ENCODE measurements at regions not wholly inside any gene's neighbourhood (a gene's known extent, or its start where the extent isn't known, plus 50 kb on each side); places are given as distances from the start of the nearest gene placed in this dataset.

DNA sequence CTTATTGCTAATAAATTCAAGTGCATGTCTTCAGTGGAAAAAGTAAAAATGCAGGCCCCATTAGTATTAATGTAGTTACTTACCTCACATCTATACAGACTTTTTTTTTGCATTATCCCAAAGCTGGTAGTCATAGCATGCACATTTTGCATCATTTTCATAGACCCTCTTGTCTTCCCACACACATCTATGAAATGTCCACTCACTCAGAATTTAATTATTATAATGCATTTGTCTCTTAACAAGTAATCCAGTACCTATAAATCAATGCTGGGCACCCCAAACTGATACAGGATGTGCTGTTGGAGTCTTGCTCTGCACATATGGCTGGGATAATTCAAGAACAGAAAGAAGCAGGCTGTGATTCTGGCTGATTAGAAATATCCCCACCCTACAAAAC, 370.4 kb upstream of the FAT3 start:
- Histone ChIP-seq H4K20me1 (ENCODE audit: insufficient read depth) (no peaks in the 10 kb centered on the region), H3K27ac (no peak overlapping the region), H3K36me3 (ENCODE audit: insufficient read depth) (no peaks in the 10 kb centered on the region), H3K79me2 (ENCODE audit: insufficient read depth, low read depth) (no peaks in the 10 kb centered on the region), H3K4me1 (ENCODE audit: low read depth, poor library complexity, severe bottlenecking) (no peaks in the 10 kb centered on the region), H3K4me3 (IDR thresholded peaks at IDR 0.05; ENCODE audit: insufficient read depth, low read depth, low read length) (no peak overlapping the region), H3K27me3 (ENCODE audit: insufficient read depth, low read depth) (no peaks in the 10 kb centered on the region), H2AFZ (ENCODE audit: low read depth) (no peak overlapping the region), H3K4me2 (no peak overlapping the region), H3K9ac (no peak overlapping the region)
- TF ChIP-seq, protein P1, sequence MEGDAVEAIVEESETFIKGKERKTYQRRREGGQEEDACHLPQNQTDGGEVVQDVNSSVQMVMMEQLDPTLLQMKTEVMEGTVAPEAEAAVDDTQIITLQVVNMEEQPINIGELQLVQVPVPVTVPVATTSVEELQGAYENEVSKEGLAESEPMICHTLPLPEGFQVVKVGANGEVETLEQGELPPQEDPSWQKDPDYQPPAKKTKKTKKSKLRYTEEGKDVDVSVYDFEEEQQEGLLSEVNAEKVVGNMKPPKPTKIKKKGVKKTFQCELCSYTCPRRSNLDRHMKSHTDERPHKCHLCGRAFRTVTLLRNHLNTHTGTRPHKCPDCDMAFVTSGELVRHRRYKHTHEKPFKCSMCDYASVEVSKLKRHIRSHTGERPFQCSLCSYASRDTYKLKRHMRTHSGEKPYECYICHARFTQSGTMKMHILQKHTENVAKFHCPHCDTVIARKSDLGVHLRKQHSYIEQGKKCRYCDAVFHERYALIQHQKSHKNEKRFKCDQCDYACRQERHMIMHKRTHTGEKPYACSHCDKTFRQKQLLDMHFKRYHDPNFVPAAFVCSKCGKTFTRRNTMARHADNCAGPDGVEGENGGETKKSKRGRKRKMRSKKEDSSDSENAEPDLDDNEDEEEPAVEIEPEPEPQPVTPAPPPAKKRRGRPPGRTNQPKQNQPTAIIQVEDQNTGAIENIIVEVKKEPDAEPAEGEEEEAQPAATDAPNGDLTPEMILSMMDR (conservative IDR thresholded peaks at IDR 0.05; ENCODE audit: low read depth, low read length), result no peak

DNA sequence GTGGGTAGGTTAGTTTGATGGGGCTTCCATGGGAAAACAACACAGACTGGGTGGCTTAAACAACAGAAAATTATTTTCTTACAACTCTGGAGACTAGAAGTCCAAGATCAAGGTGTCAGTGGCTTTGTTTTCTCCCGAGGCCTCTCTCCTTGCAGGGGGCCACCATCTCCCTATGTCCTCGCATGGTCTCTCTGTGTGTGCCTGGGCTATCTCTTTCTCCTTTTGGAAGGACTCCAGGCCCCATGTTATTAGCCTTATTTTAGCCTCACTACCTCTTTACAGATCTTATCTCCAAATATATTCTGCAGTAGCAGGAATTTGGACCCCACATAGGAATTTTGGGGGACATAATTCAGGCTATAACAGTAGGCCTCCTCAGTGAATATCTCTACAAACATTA, 372.7 kb upstream of the FAT3 start:
- H3K9ac ChIP-seq, result no peak overlapping the region
- H3K4me1 ChIP-seq (ENCODE audit: low read depth, poor library complexity, severe bottlenecking), result no peaks in the 10 kb centered on the region
- H3K27me3 ChIP-seq (ENCODE audit: insufficient read depth, low read depth), result no peaks in the 10 kb centered on the region
- H2AFZ ChIP-seq (ENCODE audit: low read depth), result no peak overlapping the region
- no peak overlapping the region for H3K4me3 ChIP-seq (IDR thresholded peaks at IDR 0.05; ENCODE audit: insufficient read depth, low read depth, low read length)
- H3K27ac ChIP-seq, result no peak overlapping the region
- H3K79me2 ChIP-seq (ENCODE audit: insufficient read depth, low read depth), result no peaks in the 10 kb centered on the region
- H4K20me1 ChIP-seq (ENCODE audit: insufficient read depth), result no peaks in the 10 kb centered on the region
- no peak overlapping the region for H3K4me2 ChIP-seq
- H3K36me3 ChIP-seq (ENCODE audit: insufficient read depth), result no peaks in the 10 kb centered on the region
- TF ChIP-seq, protein P1 (conservative IDR thresholded peaks at IDR 0.05; ENCODE audit: low read depth, low read length), result no peak

DNA sequence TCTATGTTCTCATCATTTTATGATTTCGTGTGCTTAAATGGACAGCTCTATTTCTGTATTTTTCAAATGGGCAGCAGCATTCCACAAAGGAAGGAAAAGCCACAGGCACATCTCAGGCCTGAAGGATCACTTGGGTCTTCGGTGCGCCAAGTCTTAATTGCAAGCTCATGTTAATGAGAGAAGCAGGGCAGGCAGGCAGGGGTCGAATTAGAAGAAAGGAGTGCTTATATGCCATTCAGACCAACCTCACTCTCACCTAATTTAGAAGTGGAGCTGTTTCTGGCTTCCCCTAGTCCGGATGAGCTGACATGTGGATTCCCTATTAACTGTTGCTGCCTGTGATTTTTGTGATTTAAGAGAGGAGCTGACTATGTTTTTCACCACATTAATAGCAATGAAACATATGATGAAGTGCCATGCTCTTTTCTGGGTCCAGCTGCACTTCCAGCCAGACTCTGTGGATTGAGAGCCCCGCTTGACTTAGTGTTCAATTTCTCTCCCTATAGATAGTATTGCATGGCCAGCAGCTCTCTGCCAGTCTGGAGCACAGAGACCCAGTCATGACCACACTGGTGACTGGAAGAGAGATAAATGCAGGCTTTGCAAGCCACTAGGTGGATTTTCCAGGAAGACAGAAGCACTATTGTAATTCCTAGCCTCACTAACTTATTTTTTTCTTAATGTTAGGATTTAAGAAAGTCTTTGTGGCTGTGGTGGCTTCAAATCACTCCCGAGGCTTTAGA, 373.9 kb upstream of the FAT3 start:
- H3K4me2 ChIP-seq, result no peak overlapping the region
- TF ChIP-seq, protein P1 (conservative IDR thresholded peaks at IDR 0.05; ENCODE audit: low read depth, low read length), result no peak
- H4K20me1 ChIP-seq (ENCODE audit: insufficient read depth), result no peaks in the 10 kb centered on the region

DNA sequence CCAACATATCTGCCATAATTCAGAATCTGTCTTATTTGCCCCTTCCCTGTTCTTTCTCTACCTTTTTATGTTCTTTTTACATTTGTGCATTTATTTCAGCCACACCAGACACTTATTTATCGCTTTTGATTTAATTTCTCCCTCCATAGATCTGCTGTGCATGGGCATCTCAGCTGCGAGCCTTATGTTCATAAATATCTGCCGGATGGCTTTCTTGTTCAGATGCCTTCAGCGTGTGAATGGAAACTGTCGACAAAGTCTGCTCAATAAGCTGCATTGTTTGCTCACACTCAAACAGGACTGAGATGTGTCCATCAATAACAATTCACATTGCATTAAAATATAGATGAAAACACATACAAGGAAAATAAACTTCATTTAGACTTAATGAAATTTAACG, 374.6 kb upstream of the FAT3 start:
- Histone ChIP-seq H3K36me3 (ENCODE audit: insufficient read depth) (no peaks in the 10 kb centered on the region), H4K20me1 (ENCODE audit: insufficient read depth) (no peaks in the 10 kb centered on the region), H3K4me2 (no peak overlapping the region), H3K4me3 (IDR thresholded peaks at IDR 0.05; ENCODE audit: insufficient read depth, low read depth, low read length) (no peak overlapping the region), H3K79me2 (ENCODE audit: insufficient read depth, low read depth) (no peaks in the 10 kb centered on the region), H3K27ac (no peak overlapping the region), H3K9ac (no peak overlapping the region), H2AFZ (ENCODE audit: low read depth) (no peak overlapping the region), H3K4me1 (ENCODE audit: low read depth, poor library complexity, severe bottlenecking) (no peaks in the 10 kb centered on the region), H3K27me3 (ENCODE audit: insufficient read depth, low read depth) (no peaks in the 10 kb centered on the region)
- TF ChIP-seq, protein P1 (conservative IDR thresholded peaks at IDR 0.05; ENCODE audit: low read depth, low read length), result no peak

More for the DNA sequence above, 373.9 kb upstream of the FAT3 start:
- Histone ChIP-seq H3K4me3 (IDR thresholded peaks at IDR 0.05; ENCODE audit: insufficient read depth, low read depth, low read length) (no peak overlapping the region), H3K79me2 (ENCODE audit: insufficient read depth, low read depth) (no peaks in the 10 kb centered on the region), H2AFZ (ENCODE audit: low read depth) (no peak overlapping the region), H3K9ac (no peak overlapping the region), H3K4me1 (ENCODE audit: low read depth, poor library complexity, severe bottlenecking) (no peaks in the 10 kb centered on the region), H3K36me3 (ENCODE audit: insufficient read depth) (no peaks in the 10 kb centered on the region), H3K27ac (no peak overlapping the region), H3K27me3 (ENCODE audit: insufficient read depth, low read depth) (no peaks in the 10 kb centered on the region)
